Thymus (tissue), 11 donors: ENCODE measurements at regions not wholly inside any gene's neighbourhood (a gene's known extent, or its start where the extent isn't known, plus 50 kb on each side); places are given as distances from the start of the nearest gene placed in this dataset.

Source experiments
- DNase-seq, 9 donors: peaks; one replicate each; pipeline ENCODE4 v3.0.0-alpha.2; 2013; ENCODE audit warnings: low spot score in 9 of 9, low read depth in 6 of 9, missing footprints in 1 of 9
- H3K27ac ChIP-seq, 2 donors: one replicate each; pipeline ENCODE4 v1.5.1; 2013; ENCODE audit warnings: control low read depth in 1 of 2, low read depth in 1 of 2, low read length in 1 of 2, mild to moderate bottlenecking in 1 of 2, moderate library complexity in 1 of 2
- H3K27me3 ChIP-seq, 2 donors: one replicate each; pipeline ENCODE4 v1.5.1; 2013; ENCODE audit warnings: low read length in 1 of 2; ENCODE audit not compliant: control insufficient read depth in 2 of 2, insufficient read depth in 1 of 2
- H3K36me3 ChIP-seq, 2 donors: one replicate each; pipeline ENCODE4 v1.5.1; 2013; ENCODE audit warnings: low read length in 1 of 2, mild to moderate bottlenecking in 1 of 2, moderate library complexity in 1 of 2; ENCODE audit not compliant: control insufficient read depth in 2 of 2, insufficient read depth in 2 of 2
- H3K4me1 ChIP-seq, 2 donors: one replicate each; pipeline ENCODE4 v1.5.1; 2013; ENCODE audit warnings: low read length in 2 of 2; ENCODE audit not compliant: control insufficient read depth in 2 of 2, insufficient read depth in 2 of 2
- H3K4me3 ChIP-seq, 2 donors: one replicate each; pipeline ENCODE4 v1.5.1; 2013; ENCODE audit warnings: low read length in 2 of 2, control low read depth in 1 of 2, mild to moderate bottlenecking in 1 of 2
- H3K9me3 ChIP-seq, 2 donors: one replicate each; pipeline ENCODE4 v1.5.1; 2013; ENCODE audit warnings: low read length in 1 of 2, mild to moderate bottlenecking in 1 of 2; ENCODE audit not compliant: control insufficient read depth in 2 of 2, insufficient read depth in 1 of 2
- WGBS: extraction: QIAGEN DNeasy Blood & Tissue Kit; methylation state at CpG from one replicate; pipeline ENCODE4 v1.1.7; 2013; 5-methylcytosine and 5-hydroxymethylcytosine counted together
- donor health status: healthy.

GRCh38 chr21:41668051-41668541 is 98.8 kb downstream of the RIPK4 start:
- Histone ChIP-seq H3K4me3 (no peak overlapping the region), H3K27ac (no peak overlapping the region), H3K4me1 (peaks cover 9 to 44% of the 10 kb centered on the region in 2 donors), H3K27me3 (peaks cover 0 to 34% of the 10 kb centered on the region in 2 donors), H3K36me3 (no peaks in the 10 kb centered on the region), H3K9me3 (peaks cover 0 to 1% of the 10 kb centered on the region in 2 donors)
- WGBS = 95% methylated on average over 11 of the region's 11 CpGs
- no peak for DNase-seq

GRCh38 chr21:41667136-41667535 is 99.7 kb downstream of the RIPK4 start:
- WGBS = 86% methylated on average over 3 of the region's 3 CpGs

GRCh38 chr21:41666641-41667081 is 100.2 kb downstream of the RIPK4 start:
- Histone ChIP-seq H3K4me1 (peaks cover 4 to 40% of the 10 kb centered on the region in 2 donors), H3K9me3 (peaks cover 0 to 1% of the 10 kb centered on the region in 2 donors), H3K36me3 (no peaks in the 10 kb centered on the region), H3K27ac (no peak overlapping the region), H3K4me3 (no peak overlapping the region), H3K27me3 (peaks cover 0 to 29% of the 10 kb centered on the region in 2 donors)
- 53% methylated on average over 7 of the region's 7 CpGs for WGBS
- DNase-seq = no peak

More at GRCh38 chr21:41667136-41667535, 99.7 kb downstream of the RIPK4 start:
- H3K27ac ChIP-seq = no peak overlapping the region
- DNase-seq = no peak
- peaks cover 9 to 44% of the 10 kb centered on the region in 2 donors for H3K4me1 ChIP-seq
- H3K27me3 ChIP-seq = peaks cover 0 to 32% of the 10 kb centered on the region in 2 donors
- H3K36me3 ChIP-seq = no peaks in the 10 kb centered on the region
- peaks cover 0 to 1% of the 10 kb centered on the region in 2 donors for H3K9me3 ChIP-seq
- H3K4me3 ChIP-seq = no peak overlapping the region

- 96% methylated on average over 16 of the region's 16 CpGs for WGBS
These were observed 100.9 kb downstream of the RIPK4 start for GRCh38 chr21:41665766-41666595.

GRCh38 chr21:41664881-41665765 is 101.7 kb downstream of the RIPK4 start:
- peak overlapping the region in 1 of 2 donors; percentile 31 for H3K27ac ChIP-seq
- no peak overlapping the region for H3K4me3 ChIP-seq
- H3K4me1 ChIP-seq = peaks cover 0 to 37% of the 10 kb centered on the region in 2 donors
- DNase-seq = no peak
- 89% methylated on average over 32 of the region's 32 CpGs for WGBS
- peaks cover 0 to 30% of the 10 kb centered on the region in 2 donors for H3K27me3 ChIP-seq
- H3K9me3 ChIP-seq = peaks cover 0 to 1% of the 10 kb centered on the region in 2 donors
- H3K36me3 ChIP-seq = no peaks in the 10 kb centered on the region

More at GRCh38 chr21:41665766-41666595, 100.9 kb downstream of the RIPK4 start:
- peaks cover 0 to 33% of the 10 kb centered on the region in 2 donors for H3K4me1 ChIP-seq
- H3K36me3 ChIP-seq = no peaks in the 10 kb centered on the region
- no peak overlapping the region for H3K27ac ChIP-seq
- peaks cover 0 to 29% of the 10 kb centered on the region in 2 donors for H3K27me3 ChIP-seq
- H3K4me3 ChIP-seq = no peak overlapping the region
- peaks cover 0 to 1% of the 10 kb centered on the region in 2 donors for H3K9me3 ChIP-seq
- DNase-seq = no peak

GRCh38 chr21:41663805-41664788 is 102.8 kb downstream of the RIPK4 start:
- H3K36me3 ChIP-seq = no peaks in the 10 kb centered on the region
- DNase-seq = peak in 3 of 9 donors; percentile 20 to 54 (median 27)
- peaks cover 0 to 37% of the 10 kb centered on the region in 2 donors for H3K4me1 ChIP-seq
- WGBS = 86% methylated on average over 21 of the region's 21 CpGs
- no peak overlapping the region for H3K4me3 ChIP-seq
- H3K27me3 ChIP-seq = peaks cover 0 to 40% of the 10 kb centered on the region in 2 donors
- H3K27ac ChIP-seq = no peak overlapping the region
- peaks cover 0 to 1% of the 10 kb centered on the region in 2 donors for H3K9me3 ChIP-seq

GRCh38 chr21:41662761-41663160 is 104.1 kb downstream of the RIPK4 start:
- Histone ChIP-seq H3K9me3 (peaks cover 0 to 1% of the 10 kb centered on the region in 2 donors), H3K4me1 (peaks cover 0 to 33% of the 10 kb centered on the region in 2 donors), H3K4me3 (no peak overlapping the region), H3K36me3 (no peaks in the 10 kb centered on the region), H3K27me3 (peaks cover 0 to 49% of the 10 kb centered on the region in 2 donors), H3K27ac (no peak overlapping the region)
- WGBS = 98% methylated on average over 9 of the region's 9 CpGs
- DNase-seq = no peak

GRCh38 chr21:41662161-41662560 is 104.7 kb downstream of the RIPK4 start:
- 98% methylated on average over 7 of the region's 7 CpGs for WGBS
- Histone ChIP-seq H3K4me3 (no peak overlapping the region), H3K36me3 (no peaks in the 10 kb centered on the region), H3K4me1 (peaks cover 0 to 31% of the 10 kb centered on the region in 2 donors), H3K9me3 (peaks cover 0 to 1% of the 10 kb centered on the region in 2 donors), H3K27me3 (peaks cover 0 to 49% of the 10 kb centered on the region in 2 donors), H3K27ac (no peak overlapping the region)
- DNase-seq = no peak
